Lower lobe of right lung (tissue), 2 donors: ENCODE measurements at regions not wholly inside any gene's neighbourhood (a gene's known extent, or its start where the extent isn't known, plus 50 kb on each side); places are given as distances from the start of the nearest gene placed in this dataset.
"Not testable (repeated sequence)": the region's sequence is repeated elsewhere in the genome, so short reads cannot be mapped to it uniquely, and the experiment has no call there.

Source experiments
- ATAC-seq, 2 donors: fragments of 200-7000 bp; cut with Tn5 transposase; one replicate each; pipeline ENCODE4 v1.9.1; 2020 to 2022; ENCODE audit warnings: mild to moderate bottlenecking in 2 of 2, moderate library complexity in 2 of 2
- DNase-seq: peaks from one replicate; pipeline ENCODE4 v3.0.0-alpha.2; 2020
- H3K27ac ChIP-seq: fragments of 200-600 bp; one replicate; pipeline ENCODE4 v1.8.0; 2022
- H3K27me3 ChIP-seq: fragments of 200-600 bp; one replicate; pipeline ENCODE4 v1.8.0; 2022; ENCODE audit warnings: low read depth
- H3K36me3 ChIP-seq: fragments of 200-600 bp; one replicate; pipeline ENCODE4 v1.8.0; 2022; ENCODE audit warnings: mild to moderate bottlenecking
- H3K4me1 ChIP-seq: fragments of 200-600 bp; one replicate; pipeline ENCODE4 v1.8.0; 2022
- H3K4me3 ChIP-seq: fragments of 200-600 bp; one replicate; pipeline ENCODE4 v1.8.0; 2022; ENCODE audit warnings: mild to moderate bottlenecking
- H3K9me3 ChIP-seq: fragments of 200-600 bp; one replicate; pipeline ENCODE4 v1.8.0; 2022
- intact Hi-C: fragments of 100-400 bp; cut with DNase I; formaldehyde crosslinking; loops from one replicate; pipeline ENCODE4 v1.11.0; 2022
- TF ChIP-seq, protein P1 (sequence below): fragments of 200-600 bp; IDR thresholded peaks from one replicate; pipeline ENCODE4 v1.8.0; 2022; ENCODE audit warnings: antibody characterized with exemption, mild to moderate bottlenecking
- donor health status: DM: no; HTN: yes; CAD: no; lungs with severe emphysema.

GRCh38 chr5:84961193-84961592 lies 576.5 kb upstream of the EDIL3 start:
- Histone ChIP-seq H3K4me3 (no peak overlapping the region), H3K36me3 (no peaks in the 10 kb centered on the region), H3K4me1 (no peaks in the 10 kb centered on the region), H3K27ac (no peak overlapping the region), H3K27me3 (no peaks in the 10 kb centered on the region), H3K9me3 (no peaks in the 10 kb centered on the region)
- TF ChIP-seq, protein P1, sequence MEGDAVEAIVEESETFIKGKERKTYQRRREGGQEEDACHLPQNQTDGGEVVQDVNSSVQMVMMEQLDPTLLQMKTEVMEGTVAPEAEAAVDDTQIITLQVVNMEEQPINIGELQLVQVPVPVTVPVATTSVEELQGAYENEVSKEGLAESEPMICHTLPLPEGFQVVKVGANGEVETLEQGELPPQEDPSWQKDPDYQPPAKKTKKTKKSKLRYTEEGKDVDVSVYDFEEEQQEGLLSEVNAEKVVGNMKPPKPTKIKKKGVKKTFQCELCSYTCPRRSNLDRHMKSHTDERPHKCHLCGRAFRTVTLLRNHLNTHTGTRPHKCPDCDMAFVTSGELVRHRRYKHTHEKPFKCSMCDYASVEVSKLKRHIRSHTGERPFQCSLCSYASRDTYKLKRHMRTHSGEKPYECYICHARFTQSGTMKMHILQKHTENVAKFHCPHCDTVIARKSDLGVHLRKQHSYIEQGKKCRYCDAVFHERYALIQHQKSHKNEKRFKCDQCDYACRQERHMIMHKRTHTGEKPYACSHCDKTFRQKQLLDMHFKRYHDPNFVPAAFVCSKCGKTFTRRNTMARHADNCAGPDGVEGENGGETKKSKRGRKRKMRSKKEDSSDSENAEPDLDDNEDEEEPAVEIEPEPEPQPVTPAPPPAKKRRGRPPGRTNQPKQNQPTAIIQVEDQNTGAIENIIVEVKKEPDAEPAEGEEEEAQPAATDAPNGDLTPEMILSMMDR: no peak
- no peak for ATAC-seq
- intact Hi-C loops: no loop called here
- DNase-seq: no peak

- Histone ChIP-seq H3K9me3 (no peaks in the 10 kb centered on the region), H3K27ac (no peak overlapping the region), H3K36me3 (no peaks in the 10 kb centered on the region), H3K4me3 (no peak overlapping the region), H3K4me1 (no peaks in the 10 kb centered on the region), H3K27me3 (no peaks in the 10 kb centered on the region)
- intact Hi-C loops: no loop called here
- ATAC-seq (no peak), DNase-seq (no peak)
- TF ChIP-seq, protein P1: no peak
Observed at GRCh38 chr5:84961903-84962302, 577.2 kb upstream of the EDIL3 start.

DNA sequence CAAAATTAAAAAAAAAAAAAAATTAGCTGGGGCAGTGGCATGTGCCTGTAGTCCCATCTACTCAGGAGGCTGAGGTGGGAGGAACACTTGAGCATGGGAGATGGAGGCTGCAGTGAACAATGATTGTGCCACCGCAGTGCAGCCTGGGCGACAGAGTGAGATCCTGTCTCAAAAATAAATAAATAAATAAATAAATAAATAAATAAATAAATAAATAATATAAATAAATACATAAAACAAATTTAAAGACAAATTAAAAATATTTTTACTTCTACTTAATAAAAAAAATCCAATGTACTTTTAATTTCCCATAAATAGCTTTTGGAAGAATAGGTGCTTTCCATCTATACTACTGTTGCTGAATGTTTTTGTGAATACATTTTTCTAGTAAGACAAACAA lies 598.4 kb upstream of the EDIL3 start:
- ATAC-seq (no peak), DNase-seq (no peak)
- H3K27ac ChIP-seq: no peak overlapping the region
- TF ChIP-seq, protein P1: no peak
- no peak overlapping the region for H3K4me3 ChIP-seq
- H3K27me3 ChIP-seq: no peaks in the 10 kb centered on the region
- no peaks in the 10 kb centered on the region for H3K9me3 ChIP-seq
- no peaks in the 10 kb centered on the region for H3K36me3 ChIP-seq
- intact Hi-C loops: no loop called here
- H3K4me1 ChIP-seq: no peaks in the 10 kb centered on the region

GRCh38 chr5:84985148-84985547 lies 600.5 kb upstream of the EDIL3 start:
- no peak overlapping the region for H3K27ac ChIP-seq
- no peak overlapping the region for H3K4me3 ChIP-seq
- H3K4me1 ChIP-seq: no peaks in the 10 kb centered on the region
- intact Hi-C loops: no loop called here
- no peaks in the 10 kb centered on the region for H3K9me3 ChIP-seq
- ATAC-seq: no peak
- TF ChIP-seq, protein P1: no peak
- H3K36me3 ChIP-seq: no peaks in the 10 kb centered on the region
- H3K27me3 ChIP-seq: no peaks in the 10 kb centered on the region
- DNase-seq: no peak

DNA sequence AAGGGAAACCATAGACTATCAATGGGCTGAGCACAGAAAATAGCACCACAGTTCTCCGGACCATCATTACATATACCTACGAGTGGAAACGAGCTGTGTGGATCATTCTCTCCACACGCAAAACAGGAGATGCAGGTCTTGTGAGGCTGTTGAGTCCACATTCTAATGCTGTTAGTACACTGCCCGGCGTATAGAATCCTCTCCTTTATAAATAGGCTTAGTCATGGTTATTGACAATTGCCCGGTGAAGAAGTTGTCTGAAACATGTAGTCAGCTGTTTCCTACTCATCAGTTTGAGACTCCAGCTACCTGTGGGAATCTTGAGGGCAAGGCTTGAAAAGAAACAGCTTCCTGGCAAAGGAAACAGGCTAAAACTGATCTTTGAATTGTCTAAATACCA lies 602.0 kb upstream of the EDIL3 start:
- ATAC-seq: no peak
- Histone ChIP-seq H3K27me3 (no peaks in the 10 kb centered on the region), H3K4me1 (no peaks in the 10 kb centered on the region), H3K4me3 (no peak overlapping the region), H3K36me3 (no peaks in the 10 kb centered on the region), H3K27ac (no peak overlapping the region), H3K9me3 (no peaks in the 10 kb centered on the region)
- TF ChIP-seq, protein P1: no peak
- intact Hi-C loops: no loop called here
- no peak for DNase-seq

- TF ChIP-seq, protein P1: no peak
- Histone ChIP-seq H3K4me1 (no peaks in the 10 kb centered on the region), H3K36me3 (no peaks in the 10 kb centered on the region), H3K4me3 (no peak overlapping the region), H3K9me3 (no peaks in the 10 kb centered on the region), H3K27ac (no peak overlapping the region), H3K27me3 (no peaks in the 10 kb centered on the region)
- DNase-seq: no peak
- ATAC-seq: no peak
- intact Hi-C loops: no loop called here
Observed at GRCh38 chr5:85000671-85001070, 616.0 kb upstream of the EDIL3 start.

DNA sequence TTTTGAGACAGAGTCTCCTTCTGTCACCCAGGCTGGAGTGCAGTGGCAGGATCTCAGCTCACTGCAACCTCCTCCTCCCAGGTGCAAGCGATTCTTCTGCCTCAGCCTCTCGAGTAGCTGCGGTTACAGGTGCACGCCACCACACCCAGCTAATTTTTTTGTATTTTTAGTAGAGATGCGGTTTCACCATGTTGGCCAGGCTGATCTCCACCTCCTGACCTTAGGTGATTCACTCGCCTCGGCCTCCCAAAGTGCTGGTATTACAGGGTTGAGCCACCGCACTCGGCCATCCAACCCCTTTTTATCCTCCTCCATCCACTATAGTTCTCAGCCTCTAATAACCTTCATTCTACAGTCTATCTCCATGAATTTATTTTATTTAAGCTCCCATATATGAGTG lies 617.3 kb upstream of the EDIL3 start:
- H3K27ac ChIP-seq, H3K4me3 ChIP-seq, intact Hi-C loops, H3K36me3 ChIP-seq, H3K27me3 ChIP-seq, H3K9me3 ChIP-seq, ATAC-seq, H3K4me1 ChIP-seq: not testable (repeated sequence)
- peak; percentile 5 for DNase-seq
